WTC11 (cell line): ENCODE measurements at regions not wholly inside any gene's neighbourhood (a gene's known extent, or its start where the extent isn't known, plus 50 kb on each side); places are given as distances from the start of the nearest gene placed in this dataset.

Experiments
- TF ChIP-seq, protein P1 (sequence below): fragments of 200-600 bp; IDR thresholded peaks from 2 replicates; pipeline ENCODE4 v1.8.0; 2022; ENCODE audit warnings: antibody characterized with exemption
- TF ChIP-seq, protein P2 (sequence below): sonication (generic); formaldehyde crosslinking; IDR thresholded peaks from 2 replicates; pipeline ENCODE4 v1.8.0; 2022; ENCODE audit warnings: mild to moderate bottlenecking, missing genetic modification reagents

DNA sequence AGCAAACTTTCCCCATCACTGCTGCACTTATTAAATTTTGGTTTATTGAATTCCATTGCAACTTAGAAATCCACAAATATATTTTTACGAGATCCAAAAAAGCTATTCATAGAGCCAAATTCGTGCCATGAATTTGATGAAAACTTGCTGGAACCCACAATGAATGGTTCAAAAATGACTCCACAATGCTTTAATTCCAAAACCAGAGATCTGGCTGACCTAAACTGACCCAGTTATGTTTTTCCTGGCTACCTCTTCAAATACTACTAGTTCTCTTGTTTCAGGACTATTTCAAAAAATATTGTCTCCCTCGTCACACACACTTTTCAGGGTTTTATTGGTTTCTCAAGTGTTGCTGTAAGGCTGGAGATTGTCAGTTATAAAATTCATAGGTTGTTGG lies 474.8 kb downstream of the PDGFC start:
- TF ChIP-seq, protein P1, sequence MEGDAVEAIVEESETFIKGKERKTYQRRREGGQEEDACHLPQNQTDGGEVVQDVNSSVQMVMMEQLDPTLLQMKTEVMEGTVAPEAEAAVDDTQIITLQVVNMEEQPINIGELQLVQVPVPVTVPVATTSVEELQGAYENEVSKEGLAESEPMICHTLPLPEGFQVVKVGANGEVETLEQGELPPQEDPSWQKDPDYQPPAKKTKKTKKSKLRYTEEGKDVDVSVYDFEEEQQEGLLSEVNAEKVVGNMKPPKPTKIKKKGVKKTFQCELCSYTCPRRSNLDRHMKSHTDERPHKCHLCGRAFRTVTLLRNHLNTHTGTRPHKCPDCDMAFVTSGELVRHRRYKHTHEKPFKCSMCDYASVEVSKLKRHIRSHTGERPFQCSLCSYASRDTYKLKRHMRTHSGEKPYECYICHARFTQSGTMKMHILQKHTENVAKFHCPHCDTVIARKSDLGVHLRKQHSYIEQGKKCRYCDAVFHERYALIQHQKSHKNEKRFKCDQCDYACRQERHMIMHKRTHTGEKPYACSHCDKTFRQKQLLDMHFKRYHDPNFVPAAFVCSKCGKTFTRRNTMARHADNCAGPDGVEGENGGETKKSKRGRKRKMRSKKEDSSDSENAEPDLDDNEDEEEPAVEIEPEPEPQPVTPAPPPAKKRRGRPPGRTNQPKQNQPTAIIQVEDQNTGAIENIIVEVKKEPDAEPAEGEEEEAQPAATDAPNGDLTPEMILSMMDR = no peak
- TF ChIP-seq, protein P2, sequence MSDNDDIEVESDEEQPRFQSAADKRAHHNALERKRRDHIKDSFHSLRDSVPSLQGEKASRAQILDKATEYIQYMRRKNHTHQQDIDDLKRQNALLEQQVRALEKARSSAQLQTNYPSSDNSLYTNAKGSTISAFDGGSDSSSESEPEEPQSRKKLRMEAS (CRISPR knock-in tag) = no peak
